ENCODE measurements at regions not wholly inside any gene's neighbourhood (a gene's known extent, or its start where the extent isn't known, plus 50 kb on each side); places are given as distances from the start of the nearest gene placed in this dataset.

- no peak overlapping the region for H3K27ac ChIP-seq (ENCODE audit: low read depth in 1 of 2, low read length in 2 of 2)
- H3K9me3 ChIP-seq (ENCODE audit: control insufficient read depth, low read length), result peaks cover 1% of the 10 kb centered on the region
- no peaks in the 10 kb centered on the region for H3K36me3 ChIP-seq (ENCODE audit: control insufficient read depth in 1 of 2, insufficient read depth in 2 of 2, low read length in 1 of 2)
- no peak for ATAC-seq (ENCODE audit: low FRiP score)
- H3K4me3 ChIP-seq (ENCODE audit: low read length in 2 of 2), result no peak overlapping the region
- intact Hi-C loops (cut with DNase I), result no loop called here
- DNase-seq, result no peak
- no peaks in the 10 kb centered on the region for H3K27me3 ChIP-seq (ENCODE audit: control insufficient read depth in 1 of 2, insufficient read depth in 2 of 2, low read length in 1 of 2)
- WGBS, 2 donors, result 66 to 68% methylated on average over 3 of the region's 3 CpGs
- no peaks in the 10 kb centered on the region for H3K4me1 ChIP-seq (ENCODE audit: control insufficient read depth in 1 of 2, insufficient read depth in 2 of 2, low read length in 2 of 2)
Observed at GRCh38 chr16:86007524-86007923, 108.6 kb downstream of the IRF8 start.

- DNase-seq, result peak in 1 of 2 donors; percentile 39
- Histone ChIP-seq H3K9me3 (ENCODE audit: control insufficient read depth, low read length) (no peaks in the 10 kb centered on the region), H3K27me3 (ENCODE audit: control insufficient read depth in 1 of 2, insufficient read depth in 2 of 2, low read length in 1 of 2) (no peaks in the 10 kb centered on the region), H3K4me3 (ENCODE audit: low read length in 2 of 2) (no peak overlapping the region), H3K27ac (ENCODE audit: low read depth in 1 of 2, low read length in 2 of 2) (no peak overlapping the region), H3K4me1 (ENCODE audit: control insufficient read depth in 1 of 2, insufficient read depth in 2 of 2, low read length in 2 of 2) (no peaks in the 10 kb centered on the region), H3K36me3 (ENCODE audit: control insufficient read depth in 1 of 2, insufficient read depth in 2 of 2, low read length in 1 of 2) (no peaks in the 10 kb centered on the region)
- 71 to 78% methylated on average over 6 of the region's 6 CpGs for WGBS, 2 donors
- intact Hi-C loops (cut with DNase I), result no loop called here
- no peak for ATAC-seq (ENCODE audit: low FRiP score)
Observed at GRCh38 chr16:86010680-86011141, 111.7 kb downstream of the IRF8 start.

- ATAC-seq (ENCODE audit: low FRiP score) (no peak), DNase-seq (peak in 1 of 2 donors; percentile 37)
- H3K4me3 ChIP-seq (ENCODE audit: low read length in 2 of 2), result no peak overlapping the region
- WGBS, 2 donors, result 68 to 71% methylated on average over 5 of the region's 5 CpGs
- H3K36me3 ChIP-seq (ENCODE audit: control insufficient read depth in 1 of 2, insufficient read depth in 2 of 2, low read length in 1 of 2), result no peaks in the 10 kb centered on the region
- no peaks in the 10 kb centered on the region for H3K4me1 ChIP-seq (ENCODE audit: control insufficient read depth in 1 of 2, insufficient read depth in 2 of 2, low read length in 2 of 2)
- H3K27ac ChIP-seq (ENCODE audit: low read depth in 1 of 2, low read length in 2 of 2), result no peak overlapping the region
- peaks cover 1% of the 10 kb centered on the region for H3K9me3 ChIP-seq (ENCODE audit: control insufficient read depth, low read length)
- no peaks in the 10 kb centered on the region for H3K27me3 ChIP-seq (ENCODE audit: control insufficient read depth in 1 of 2, insufficient read depth in 2 of 2, low read length in 1 of 2)
- intact Hi-C loops (cut with DNase I), result no loop called here
Observed at GRCh38 chr16:86011532-86011931, 112.6 kb downstream of the IRF8 start.

GRCh38 chr16:86012221-86012620 is 113.3 kb downstream of the IRF8 start:
- H3K27me3 ChIP-seq (ENCODE audit: control insufficient read depth in 1 of 2, insufficient read depth in 2 of 2, low read length in 1 of 2), result no peaks in the 10 kb centered on the region
- WGBS, 2 donors, result 59 to 64% methylated on average over 5 of the region's 5 CpGs
- no peak for DNase-seq
- H3K4me1 ChIP-seq (ENCODE audit: control insufficient read depth in 1 of 2, insufficient read depth in 2 of 2, low read length in 2 of 2), result no peaks in the 10 kb centered on the region
- peaks cover 1% of the 10 kb centered on the region for H3K9me3 ChIP-seq (ENCODE audit: control insufficient read depth, low read length)
- intact Hi-C loops (cut with DNase I), result no loop called here
- no peaks in the 10 kb centered on the region for H3K36me3 ChIP-seq (ENCODE audit: control insufficient read depth in 1 of 2, insufficient read depth in 2 of 2, low read length in 1 of 2)
- H3K27ac ChIP-seq (ENCODE audit: low read depth in 1 of 2, low read length in 2 of 2), result no peak overlapping the region
- no peak overlapping the region for H3K4me3 ChIP-seq (ENCODE audit: low read length in 2 of 2)
- ATAC-seq (ENCODE audit: low FRiP score), result no peak

GRCh38 chr16:86013867-86014266 is 114.9 kb downstream of the IRF8 start:
- no peaks in the 10 kb centered on the region for H3K27me3 ChIP-seq (ENCODE audit: control insufficient read depth in 1 of 2, insufficient read depth in 2 of 2, low read length in 1 of 2)
- 94 to 95% methylated on average over 2 of the region's 2 CpGs for WGBS, 2 donors
- H3K36me3 ChIP-seq (ENCODE audit: control insufficient read depth in 1 of 2, insufficient read depth in 2 of 2, low read length in 1 of 2), result no peaks in the 10 kb centered on the region
- no peak for ATAC-seq (ENCODE audit: low FRiP score)
- H3K4me3 ChIP-seq (ENCODE audit: low read length in 2 of 2), result no peak overlapping the region
- H3K4me1 ChIP-seq (ENCODE audit: control insufficient read depth in 1 of 2, insufficient read depth in 2 of 2, low read length in 2 of 2), result no peaks in the 10 kb centered on the region
- intact Hi-C loops (cut with DNase I), result no loop called here
- no peak for DNase-seq
- peaks cover 1% of the 10 kb centered on the region for H3K9me3 ChIP-seq (ENCODE audit: control insufficient read depth, low read length)
- H3K27ac ChIP-seq (ENCODE audit: low read depth in 1 of 2, low read length in 2 of 2), result no peak overlapping the region

- 51 to 61% methylated on average over 6 of the region's 6 CpGs for WGBS, 2 donors
- no peak for ATAC-seq (ENCODE audit: low FRiP score)
- no peak overlapping the region for H3K27ac ChIP-seq (ENCODE audit: low read depth in 1 of 2, low read length in 2 of 2)
- DNase-seq, result peak in 1 of 2 donors; percentile 30
- H3K36me3 ChIP-seq (ENCODE audit: control insufficient read depth in 1 of 2, insufficient read depth in 2 of 2, low read length in 1 of 2), result no peaks in the 10 kb centered on the region
- peaks cover 11% of the 10 kb centered on the region for H3K9me3 ChIP-seq (ENCODE audit: control insufficient read depth, low read length)
- no peaks in the 10 kb centered on the region for H3K27me3 ChIP-seq (ENCODE audit: control insufficient read depth in 1 of 2, insufficient read depth in 2 of 2, low read length in 1 of 2)
- intact Hi-C loops (cut with DNase I), result loop anchor here (1.0 to 2.0 kb wide), 2 partner anchors 193 to 194 kb away; no protein-coding TSS in a partner anchor
- no peak overlapping the region for H3K4me3 ChIP-seq (ENCODE audit: low read length in 2 of 2)
- H3K4me1 ChIP-seq (ENCODE audit: control insufficient read depth in 1 of 2, insufficient read depth in 2 of 2, low read length in 2 of 2), result no peaks in the 10 kb centered on the region
Observed at GRCh38 chr16:86015606-86016005, 116.6 kb downstream of the IRF8 start.

GRCh38 chr16:86016201-86016965 is 117.4 kb downstream of the IRF8 start:
- WGBS, 2 donors, result 46 to 47% methylated on average over 13 of the region's 13 CpGs
- Histone ChIP-seq H3K27ac (ENCODE audit: low read depth in 1 of 2, low read length in 2 of 2) (no peak overlapping the region), H3K36me3 (ENCODE audit: control insufficient read depth in 1 of 2, insufficient read depth in 2 of 2, low read length in 1 of 2) (no peaks in the 10 kb centered on the region), H3K27me3 (ENCODE audit: control insufficient read depth in 1 of 2, insufficient read depth in 2 of 2, low read length in 1 of 2) (no peaks in the 10 kb centered on the region), H3K4me1 (ENCODE audit: control insufficient read depth in 1 of 2, insufficient read depth in 2 of 2, low read length in 2 of 2) (no peaks in the 10 kb centered on the region), H3K9me3 (ENCODE audit: control insufficient read depth, low read length) (peaks cover 11% of the 10 kb centered on the region), H3K4me3 (ENCODE audit: low read length in 2 of 2) (no peak overlapping the region)
- DNase-seq (peak in 1 of 2 donors; percentile 35), ATAC-seq (ENCODE audit: low FRiP score) (no peak)
- intact Hi-C loops (cut with DNase I), result loop anchor here (1.0 to 2.0 kb wide), 2 partner anchors 194 to 195 kb away; no protein-coding TSS in a partner anchor

GRCh38 chr16:86018071-86018470 is 119.1 kb downstream of the IRF8 start:
- intact Hi-C loops (cut with DNase I), result no loop called here
- ATAC-seq (ENCODE audit: low FRiP score) (no peak), DNase-seq (peak in 1 of 2 donors; percentile 27)
- WGBS, 2 donors, result 22 to 30% methylated on average over 2 of the region's 2 CpGs
- Histone ChIP-seq H3K4me3 (ENCODE audit: low read length in 2 of 2) (no peak overlapping the region), H3K9me3 (ENCODE audit: control insufficient read depth, low read length) (peaks cover 11% of the 10 kb centered on the region), H3K4me1 (ENCODE audit: control insufficient read depth in 1 of 2, insufficient read depth in 2 of 2, low read length in 2 of 2) (no peaks in the 10 kb centered on the region), H3K27ac (ENCODE audit: low read depth in 1 of 2, low read length in 2 of 2) (no peak overlapping the region), H3K36me3 (ENCODE audit: control insufficient read depth in 1 of 2, insufficient read depth in 2 of 2, low read length in 1 of 2) (no peaks in the 10 kb centered on the region), H3K27me3 (ENCODE audit: control insufficient read depth in 1 of 2, insufficient read depth in 2 of 2, low read length in 1 of 2) (no peaks in the 10 kb centered on the region)

GRCh38 chr16:86018487-86018886 is 119.5 kb downstream of the IRF8 start:
- 0 to 2% methylated on average over 6 to 7 of the region's 7 CpGs for WGBS, 2 donors
- no peaks in the 10 kb centered on the region for H3K4me1 ChIP-seq (ENCODE audit: control insufficient read depth in 1 of 2, insufficient read depth in 2 of 2, low read length in 2 of 2)
- H3K27me3 ChIP-seq (ENCODE audit: control insufficient read depth in 1 of 2, insufficient read depth in 2 of 2, low read length in 1 of 2), result peaks cover 0 to 2% of the 10 kb centered on the region in 2 donors
- no peaks in the 10 kb centered on the region for H3K36me3 ChIP-seq (ENCODE audit: control insufficient read depth in 1 of 2, insufficient read depth in 2 of 2, low read length in 1 of 2)
- no peak overlapping the region for H3K27ac ChIP-seq (ENCODE audit: low read depth in 1 of 2, low read length in 2 of 2)
- ATAC-seq (ENCODE audit: low FRiP score) (peak; percentile 15), DNase-seq (peak; percentile 65 to 72)
- H3K9me3 ChIP-seq (ENCODE audit: control insufficient read depth, low read length), result peaks cover 13% of the 10 kb centered on the region
- no peak overlapping the region for H3K4me3 ChIP-seq (ENCODE audit: low read length in 2 of 2)
- intact Hi-C loops (cut with DNase I), result no loop called here
